ENCODE measurements at regions not wholly inside any gene's neighbourhood (a gene's known extent, or its start where the extent isn't known, plus 50 kb on each side); places are given as distances from the start of the nearest gene placed in this dataset.

DNA sequence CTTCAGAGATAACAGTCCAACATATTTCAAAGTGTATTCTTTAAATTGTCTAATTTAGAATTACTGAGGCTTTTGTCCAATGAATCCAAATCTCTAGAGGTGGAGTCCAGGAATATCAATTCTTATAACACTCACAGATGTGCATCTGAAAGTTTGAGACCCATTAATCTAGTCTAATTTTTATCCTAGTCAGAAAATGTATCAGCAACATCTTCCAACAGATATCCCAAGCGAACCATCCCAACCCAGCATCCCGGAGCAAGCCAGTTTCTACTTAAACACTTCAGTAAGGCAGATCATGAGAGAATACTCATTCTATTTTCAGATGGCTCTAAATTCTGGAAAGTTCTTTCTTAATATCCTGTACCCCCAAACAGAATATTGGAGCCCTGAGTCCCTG lies 113.5 kb downstream of the BBS10 start:
- TF ChIP-seq BHLHE40 (IDR thresholded peaks at IDR 0.05; ENCODE audit: low read depth, low read length) (no peak), EP300 (IDR thresholded peaks at IDR 0.05) (no peak), FOXS1 (CRISPR knock-in tag; IDR thresholded peaks at IDR 0.05) (no peak)
- TF ChIP-seq, protein P1, sequence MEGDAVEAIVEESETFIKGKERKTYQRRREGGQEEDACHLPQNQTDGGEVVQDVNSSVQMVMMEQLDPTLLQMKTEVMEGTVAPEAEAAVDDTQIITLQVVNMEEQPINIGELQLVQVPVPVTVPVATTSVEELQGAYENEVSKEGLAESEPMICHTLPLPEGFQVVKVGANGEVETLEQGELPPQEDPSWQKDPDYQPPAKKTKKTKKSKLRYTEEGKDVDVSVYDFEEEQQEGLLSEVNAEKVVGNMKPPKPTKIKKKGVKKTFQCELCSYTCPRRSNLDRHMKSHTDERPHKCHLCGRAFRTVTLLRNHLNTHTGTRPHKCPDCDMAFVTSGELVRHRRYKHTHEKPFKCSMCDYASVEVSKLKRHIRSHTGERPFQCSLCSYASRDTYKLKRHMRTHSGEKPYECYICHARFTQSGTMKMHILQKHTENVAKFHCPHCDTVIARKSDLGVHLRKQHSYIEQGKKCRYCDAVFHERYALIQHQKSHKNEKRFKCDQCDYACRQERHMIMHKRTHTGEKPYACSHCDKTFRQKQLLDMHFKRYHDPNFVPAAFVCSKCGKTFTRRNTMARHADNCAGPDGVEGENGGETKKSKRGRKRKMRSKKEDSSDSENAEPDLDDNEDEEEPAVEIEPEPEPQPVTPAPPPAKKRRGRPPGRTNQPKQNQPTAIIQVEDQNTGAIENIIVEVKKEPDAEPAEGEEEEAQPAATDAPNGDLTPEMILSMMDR (IDR thresholded peaks at IDR 0.05) = no peak
